Uterus (tissue), 2 donors: ENCODE measurements at regions not wholly inside any gene's neighbourhood (a gene's known extent, or its start where the extent isn't known, plus 50 kb on each side); places are given as distances from the start of the nearest gene placed in this dataset.

Experiments used
- POLR2A ChIP-seq, 2 donors: fragments of 450-650 bp; IDR thresholded peaks; one replicate each; pipeline ENCODE4 v1.6.1; 2016; ENCODE audit warnings: antibody characterized with exemption in 2 of 2, mild to moderate bottlenecking in 1 of 2, moderate library complexity in 1 of 2
- TF ChIP-seq, protein P1 (sequence below), 4 experiments: fragments of 200-600 bp in 2 of 4; fragments of 450-650 bp in 2 of 4; sonication (generic) in 2 of 4; IDR thresholded peaks; one replicate each; pipeline ENCODE4 v1.5.1; 2016 to 2019; ENCODE audit warnings: antibody characterized with exemption in 4 of 4, mild to moderate bottlenecking in 2 of 4, moderate library complexity in 1 of 4

DNA sequence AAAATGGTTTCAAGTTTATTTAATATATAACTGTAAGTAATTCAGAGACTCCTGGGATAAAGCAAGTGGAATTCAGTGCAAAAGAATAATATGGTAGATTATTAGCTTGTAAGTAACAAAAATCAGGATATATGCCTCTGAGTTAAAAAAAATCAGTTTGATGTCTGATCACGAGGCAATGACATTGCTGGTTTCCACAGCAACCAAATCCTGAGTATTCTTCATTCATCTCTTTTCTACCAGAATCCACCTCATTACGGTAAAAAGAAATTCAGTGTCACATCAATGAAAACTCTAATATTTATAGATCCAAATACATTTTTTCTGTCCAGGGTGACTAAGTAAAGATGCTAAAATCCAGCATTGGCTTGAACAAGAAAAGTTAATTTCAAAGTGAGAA, 642.3 kb upstream of the TMPRSS15 start:
- TF ChIP-seq, protein P1, sequence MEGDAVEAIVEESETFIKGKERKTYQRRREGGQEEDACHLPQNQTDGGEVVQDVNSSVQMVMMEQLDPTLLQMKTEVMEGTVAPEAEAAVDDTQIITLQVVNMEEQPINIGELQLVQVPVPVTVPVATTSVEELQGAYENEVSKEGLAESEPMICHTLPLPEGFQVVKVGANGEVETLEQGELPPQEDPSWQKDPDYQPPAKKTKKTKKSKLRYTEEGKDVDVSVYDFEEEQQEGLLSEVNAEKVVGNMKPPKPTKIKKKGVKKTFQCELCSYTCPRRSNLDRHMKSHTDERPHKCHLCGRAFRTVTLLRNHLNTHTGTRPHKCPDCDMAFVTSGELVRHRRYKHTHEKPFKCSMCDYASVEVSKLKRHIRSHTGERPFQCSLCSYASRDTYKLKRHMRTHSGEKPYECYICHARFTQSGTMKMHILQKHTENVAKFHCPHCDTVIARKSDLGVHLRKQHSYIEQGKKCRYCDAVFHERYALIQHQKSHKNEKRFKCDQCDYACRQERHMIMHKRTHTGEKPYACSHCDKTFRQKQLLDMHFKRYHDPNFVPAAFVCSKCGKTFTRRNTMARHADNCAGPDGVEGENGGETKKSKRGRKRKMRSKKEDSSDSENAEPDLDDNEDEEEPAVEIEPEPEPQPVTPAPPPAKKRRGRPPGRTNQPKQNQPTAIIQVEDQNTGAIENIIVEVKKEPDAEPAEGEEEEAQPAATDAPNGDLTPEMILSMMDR (IDR thresholded peaks at IDR 0.05) = no peak
- TF ChIP-seq POLR2A (IDR thresholded peaks at IDR 0.05) = no peak
